Loucy (cell line): ENCODE measurements at regions not wholly inside any gene's neighbourhood (a gene's known extent, or its start where the extent isn't known, plus 50 kb on each side); places are given as distances from the start of the nearest gene placed in this dataset.

Source experiments
- H2AFZ ChIP-seq: fragments of 200-600 bp; sonication (generic); 2 replicates; pipeline ENCODE4 v1.6.0; 2016; ENCODE audit warnings: antibody characterized with exemption, mild to moderate bottlenecking, low read length, moderate library complexity
- H3F3A ChIP-seq: fragments of 200-600 bp; 2 replicates; pipeline ENCODE4 v1.6.0; 2016; ENCODE audit warnings: antibody characterized with exemption, low read depth, mild to moderate bottlenecking
- H3K27me3 ChIP-seq: fragments of 200-600 bp; sonication (generic); 2 replicates; pipeline ENCODE4 v1.6.1; 2014; ENCODE audit warnings: low read length, mild to moderate bottlenecking; ENCODE audit not compliant: insufficient read depth, poor library complexity, severe bottlenecking
- H3K36me3 ChIP-seq: fragments of 200-600 bp; sonication (generic); 2 replicates; pipeline ENCODE4 v1.6.1; 2016; ENCODE audit warnings: low read length; ENCODE audit not compliant: insufficient read depth
- H3K4me1 ChIP-seq: fragments of 200-600 bp; sonication (generic); 2 replicates; pipeline ENCODE4 v1.5.1; 2014; ENCODE audit warnings: low read length, mild to moderate bottlenecking; ENCODE audit not compliant: insufficient read depth, poor library complexity, severe bottlenecking
- H3K4me2 ChIP-seq: fragments of 200-600 bp; sonication (generic); 2 replicates; pipeline ENCODE4 v1.6.0; 2014; ENCODE audit warnings: antibody characterized with exemption, low read length, low read depth, mild to moderate bottlenecking; ENCODE audit not compliant: poor library complexity, severe bottlenecking
- H3K4me3 ChIP-seq: fragments of 200-600 bp; sonication (generic); 2 replicates; pipeline ENCODE4 v1.5.1; 2014; ENCODE audit warnings: low read length, mild to moderate bottlenecking, mixed read lengths; ENCODE audit not compliant: poor library complexity, severe bottlenecking
- H3K79me2 ChIP-seq: fragments of 200-600 bp; sonication (generic); 2 replicates; pipeline ENCODE4 v1.6.1; 2014; ENCODE audit warnings: low read length; ENCODE audit not compliant: insufficient read depth
- H3K9ac ChIP-seq: fragments of 200-600 bp; sonication (generic); 2 replicates; pipeline ENCODE4 v1.6.0; 2014; ENCODE audit warnings: mild to moderate bottlenecking, low read depth, low read length, moderate library complexity; ENCODE audit not compliant: poor library complexity, severe bottlenecking
- H3K9me2 ChIP-seq: fragments of 200-600 bp; sonication (generic); replicated peaks from 2 replicates; pipeline ENCODE4 v1.6.1; 2016; ENCODE audit warnings: low read depth, low read length, mixed read lengths
- H3K9me3 ChIP-seq: fragments of 200-600 bp; sonication (generic); 2 replicates; pipeline ENCODE4 v1.6.1; 2014; ENCODE audit warnings: mild to moderate bottlenecking, antibody characterized with exemption, low read length, low read depth; ENCODE audit not compliant: insufficient read depth
- H4K20me1 ChIP-seq: fragments of 200-600 bp; sonication (generic); 2 replicates; pipeline ENCODE4 v1.6.0; 2014; ENCODE audit warnings: antibody characterized with exemption, low read length, mild to moderate bottlenecking; ENCODE audit not compliant: insufficient read depth, poor library complexity, severe bottlenecking
- CTCF ChIP-seq: fragments of 200-600 bp; sonication (generic); conservative IDR thresholded peaks from 2 replicates; pipeline ENCODE4 v1.5.1; 2014; ENCODE audit warnings: mild to moderate bottlenecking, antibody characterized with exemption, low read length
- EZH2phosphoT487 ChIP-seq: fragments of 200-600 bp; IDR thresholded peaks from 2 replicates; pipeline ENCODE4 v1.6.1; 2018; ENCODE audit warnings: antibody characterized with exemption, mild to moderate bottlenecking, moderate library complexity, borderline replicate concordance

GRCh38 chr7:22909917-22910316, 87.3 kb upstream of the TOMM7 start:
- Histone ChIP-seq H3K4me3 (no peak overlapping the region), H3K79me2 (no peaks in the 10 kb centered on the region), H2AFZ (no peak overlapping the region), H3K9me2 (no peaks in the 10 kb centered on the region), H3K36me3 (no peaks in the 10 kb centered on the region), H3K4me1 (no peaks in the 10 kb centered on the region), H3K9ac (no peak overlapping the region), H3K27me3 (no peaks in the 10 kb centered on the region), H4K20me1 (no peaks in the 10 kb centered on the region), H3K9me3 (no peaks in the 10 kb centered on the region), H3K4me2 (no peak overlapping the region), H3F3A (no peaks in the 10 kb centered on the region)
- TF ChIP-seq CTCF (no peak), EZH2phosphoT487 (no peak)

- Histone ChIP-seq H3K9me3 (no peaks in the 10 kb centered on the region), H3K4me1 (no peaks in the 10 kb centered on the region), H3K36me3 (no peaks in the 10 kb centered on the region), H3K27me3 (no peaks in the 10 kb centered on the region), H3F3A (no peaks in the 10 kb centered on the region), H3K9ac (no peak overlapping the region), H3K9me2 (no peaks in the 10 kb centered on the region), H3K79me2 (no peaks in the 10 kb centered on the region), H3K4me2 (no peak overlapping the region), H4K20me1 (no peaks in the 10 kb centered on the region), H2AFZ (no peak overlapping the region), H3K4me3 (no peak overlapping the region)
- TF ChIP-seq EZH2phosphoT487 (no peak), CTCF (no peak)
Measured at GRCh38 chr7:22907805-22908204, 85.2 kb upstream of the TOMM7 start.

- no peaks in the 10 kb centered on the region for H3K4me1 ChIP-seq
- H3K4me3 ChIP-seq: no peak overlapping the region
- H3K9ac ChIP-seq: no peak overlapping the region
- H3F3A ChIP-seq: no peaks in the 10 kb centered on the region
- no peak overlapping the region for H3K4me2 ChIP-seq
- H4K20me1 ChIP-seq: no peaks in the 10 kb centered on the region
- no peaks in the 10 kb centered on the region for H3K9me3 ChIP-seq
- no peak overlapping the region for H2AFZ ChIP-seq
- H3K9me2 ChIP-seq: no peaks in the 10 kb centered on the region
- no peaks in the 10 kb centered on the region for H3K79me2 ChIP-seq
- H3K36me3 ChIP-seq: no peaks in the 10 kb centered on the region
- TF ChIP-seq CTCF (no peak), EZH2phosphoT487 (no peak)
- H3K27me3 ChIP-seq: no peaks in the 10 kb centered on the region
Measured at GRCh38 chr7:22900784-22901183, 78.1 kb upstream of the TOMM7 start.
